ENCODE measurements at regions not wholly inside any gene's neighbourhood (a gene's known extent, or its start where the extent isn't known, plus 50 kb on each side); places are given as distances from the start of the nearest gene placed in this dataset.

DNA sequence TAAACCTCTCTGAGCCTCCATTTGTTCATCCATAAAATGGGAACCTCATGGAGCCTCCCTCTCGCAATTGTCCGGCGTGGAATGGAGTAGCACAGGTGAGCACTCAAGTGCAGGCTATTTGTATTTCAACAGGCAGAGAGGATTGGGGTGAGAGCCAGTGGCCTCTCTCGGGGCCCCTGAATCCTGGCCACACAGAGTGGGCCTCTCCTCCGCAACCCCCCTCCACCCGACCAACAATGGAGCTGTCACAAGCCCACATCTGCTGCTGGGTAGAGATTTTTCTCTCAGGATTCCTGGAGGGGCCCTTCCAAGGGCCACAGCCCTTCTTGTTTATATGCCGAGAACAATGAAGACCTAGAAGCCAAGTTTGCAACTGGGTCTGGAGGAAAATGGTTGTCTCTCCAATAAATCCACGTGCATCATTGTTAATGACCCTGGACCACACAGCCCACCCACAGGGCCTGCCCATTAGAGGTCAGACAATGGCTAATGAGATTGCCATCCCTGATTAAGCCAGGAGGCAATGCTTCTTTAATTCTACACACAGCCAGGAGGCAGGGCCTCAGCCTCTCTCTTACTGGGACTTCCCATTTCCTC, 233.0 kb downstream of the ANKRD60 start:
- DNase-seq: no peak
- Histone ChIP-seq H3K9me3 (ENCODE audit: severe bottlenecking) (no peaks in the 10 kb centered on the region), H3K4me3 (ENCODE audit: low read depth, low read length) (no peak overlapping the region), H3K36me3 (no peaks in the 10 kb centered on the region), H3K27me3 (ENCODE audit: insufficient read depth, low read depth, severe bottlenecking) (no peaks in the 10 kb centered on the region), H3K27ac (no peak overlapping the region)
- TF ChIP-seq CTCF (IDR thresholded peaks at IDR 0.05; ENCODE audit: low read depth, low read length): no peak

- TF ChIP-seq CTCF (IDR thresholded peaks at IDR 0.05; ENCODE audit: low read depth, low read length): no peak
- Histone ChIP-seq H3K36me3 (no peaks in the 10 kb centered on the region), H3K27ac (no peak overlapping the region), H3K9me3 (ENCODE audit: severe bottlenecking) (no peaks in the 10 kb centered on the region), H3K4me3 (ENCODE audit: low read depth, low read length) (no peak overlapping the region), H3K27me3 (ENCODE audit: insufficient read depth, low read depth, severe bottlenecking) (no peaks in the 10 kb centered on the region)
- DNase-seq: no peak
Measured at GRCh38 chr20:57993716-57994431, 234.6 kb downstream of the ANKRD60 start.

- TF ChIP-seq CTCF (IDR thresholded peaks at IDR 0.05; ENCODE audit: low read depth, low read length): no peak
- Histone ChIP-seq H3K27me3 (ENCODE audit: insufficient read depth, low read depth, severe bottlenecking) (no peaks in the 10 kb centered on the region), H3K36me3 (no peaks in the 10 kb centered on the region), H3K4me3 (ENCODE audit: low read depth, low read length) (no peak overlapping the region), H3K27ac (no peak overlapping the region), H3K9me3 (ENCODE audit: severe bottlenecking) (no peaks in the 10 kb centered on the region)
- no peak for DNase-seq
Measured at GRCh38 chr20:57991211-57991881, 237.1 kb downstream of the ANKRD60 start.

DNA sequence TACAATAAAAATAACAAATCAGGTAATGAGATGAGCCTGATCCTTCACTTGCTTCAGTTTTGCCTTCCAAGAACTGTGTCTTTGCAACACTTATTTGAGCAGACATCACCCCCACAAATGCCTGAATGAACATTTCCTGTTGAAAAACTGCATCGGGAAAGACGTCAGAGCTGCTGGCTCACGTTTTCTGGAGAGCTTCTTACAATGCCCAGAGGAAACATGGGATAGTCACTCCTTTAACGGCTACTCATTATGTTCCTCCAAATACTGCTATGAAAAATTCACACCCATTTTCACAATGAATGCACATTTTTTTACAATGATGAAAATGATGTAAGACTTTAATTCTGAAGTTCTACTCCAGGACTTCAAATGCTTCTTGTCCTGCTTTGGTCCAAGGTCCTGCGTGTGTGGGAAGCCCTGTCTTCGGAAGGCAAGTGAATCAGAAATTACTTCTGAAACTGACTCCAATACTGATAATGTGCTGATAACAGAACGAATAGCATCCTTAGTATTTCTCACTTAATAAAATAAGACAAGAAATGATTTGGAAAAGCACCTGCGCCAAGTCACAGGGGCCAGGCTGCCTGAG, 238.0 kb downstream of the ANKRD60 start:
- TF ChIP-seq CTCF (IDR thresholded peaks at IDR 0.05; ENCODE audit: low read depth, low read length): no peak
- Histone ChIP-seq H3K27me3 (ENCODE audit: insufficient read depth, low read depth, severe bottlenecking) (no peaks in the 10 kb centered on the region), H3K4me3 (ENCODE audit: low read depth, low read length) (no peak overlapping the region), H3K36me3 (no peaks in the 10 kb centered on the region), H3K27ac (no peak overlapping the region), H3K9me3 (ENCODE audit: severe bottlenecking) (no peaks in the 10 kb centered on the region)
- DNase-seq: no peak

DNA sequence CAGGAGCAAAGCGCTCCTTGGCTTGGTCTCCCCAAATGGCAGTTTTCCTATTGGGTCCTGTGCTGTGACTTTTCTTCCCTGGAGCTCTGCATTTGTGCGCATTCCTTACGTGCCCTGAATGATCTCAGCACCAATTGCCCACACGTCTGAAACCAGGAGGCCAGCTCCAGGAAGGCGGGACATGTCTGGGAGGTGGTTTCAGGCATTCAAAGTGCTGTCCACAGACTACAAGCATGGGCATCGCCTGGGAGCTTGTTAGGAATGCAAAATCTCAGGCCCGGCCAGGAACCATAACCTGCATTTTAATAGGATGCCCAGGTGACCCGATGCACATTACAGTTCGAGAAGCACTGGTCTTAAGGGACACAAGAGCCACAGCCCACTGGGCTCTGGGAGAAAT, 239.6 kb downstream of the ANKRD60 start:
- no peak overlapping the region for H3K27ac ChIP-seq
- no peak for TF ChIP-seq CTCF (IDR thresholded peaks at IDR 0.05; ENCODE audit: low read depth, low read length)
- no peaks in the 10 kb centered on the region for H3K36me3 ChIP-seq
- H3K27me3 ChIP-seq (ENCODE audit: insufficient read depth, low read depth, severe bottlenecking): no peaks in the 10 kb centered on the region
- H3K4me3 ChIP-seq (ENCODE audit: low read depth, low read length): no peak overlapping the region
- no peaks in the 10 kb centered on the region for H3K9me3 ChIP-seq (ENCODE audit: severe bottlenecking)
- DNase-seq: no peak

Data from WERI-Rb-1 (cell line).